Thyroid gland (tissue), 4 donors: ENCODE measurements at regions not wholly inside any gene's neighbourhood (a gene's known extent, or its start where the extent isn't known, plus 50 kb on each side); places are given as distances from the start of the nearest gene placed in this dataset.

ENCODE experiments used
- CTCF ChIP-seq, 6 experiments: fragments of 200-600 bp in 3 of 6; fragments of 450-650 bp in 3 of 6; sonication (generic) in 3 of 6; IDR thresholded peaks; one replicate each; pipeline ENCODE4 v1.5.1; 2016 to 2019; ENCODE audit warnings: antibody characterized with exemption in 6 of 6, mild to moderate bottlenecking in 2 of 6, inconsistent platforms in 1 of 6, moderate library complexity in 1 of 6
- POLR2A ChIP-seq, 2 donors: fragments of 450-650 bp; IDR thresholded peaks; one replicate each; pipeline ENCODE4 v1.6.1; 2017; ENCODE audit warnings: antibody characterized with exemption in 2 of 2, mild to moderate bottlenecking in 2 of 2, moderate library complexity in 1 of 2

GRCh38 chr6:147677647-147678046 lies 169.2 kb downstream of the SAMD5 start:
- no peak for TF ChIP-seq CTCF (IDR thresholded peaks at IDR 0.05)
- TF ChIP-seq POLR2A (IDR thresholded peaks at IDR 0.05): no peak
